Ishikawa (cell line): ENCODE measurements at regions not wholly inside any gene's neighbourhood (a gene's known extent, or its start where the extent isn't known, plus 50 kb on each side); places are given as distances from the start of the nearest gene placed in this dataset.
A peak's percentile ranks its signal among the peaks of the same experiment; 100 is the strongest.

Source experiments
- CEBPB ChIP-seq: IDR thresholded peaks from 2 replicates; pipeline ENCODE4 v1.6.1; 2012
- CREB1 ChIP-seq: IDR thresholded peaks from 2 replicates; pipeline ENCODE4 v1.6.1; 2012; ENCODE audit warnings: low read depth
- EGR1 ChIP-seq: IDR thresholded peaks from 2 replicates; pipeline ENCODE4 v1.6.1; 2012
- EP300 ChIP-seq: IDR thresholded peaks from 2 replicates; pipeline ENCODE4 v1.6.1; 2012; ENCODE audit warnings: borderline replicate concordance
- FOXM1 ChIP-seq: IDR thresholded peaks from 2 replicates; pipeline ENCODE4 v1.6.1; 2012; ENCODE audit warnings: low read depth, borderline replicate concordance
- NFIC ChIP-seq: IDR thresholded peaks from 2 replicates; pipeline ENCODE4 v1.6.1; 2012
- RAD21 ChIP-seq: IDR thresholded peaks from 2 replicates; pipeline ENCODE4 v1.6.1; 2012; ENCODE audit warnings: low read depth
- TAF1 ChIP-seq: IDR thresholded peaks from 2 replicates; pipeline ENCODE4 v1.6.1; 2012; ENCODE audit warnings: low read depth, mild to moderate bottlenecking
- TCF12 ChIP-seq: IDR thresholded peaks from 2 replicates; pipeline ENCODE4 v1.6.1; 2012; ENCODE audit warnings: low read depth
- TEAD4 ChIP-seq: IDR thresholded peaks from 2 replicates; pipeline ENCODE4 v1.6.1; 2012
- USF1 ChIP-seq: IDR thresholded peaks from 2 replicates; pipeline ENCODE4 v1.6.1; 2012
- YY1 ChIP-seq: IDR thresholded peaks from 2 replicates; pipeline ENCODE4 v1.6.1; 2012; ENCODE audit warnings: low read depth
- ZBTB7A ChIP-seq: IDR thresholded peaks from 2 replicates; pipeline ENCODE4 v1.6.1; 2012; ENCODE audit warnings: low read depth
- TF ChIP-seq, protein P1 (sequence below): IDR thresholded peaks from 2 replicates; pipeline ENCODE4 v1.6.1; 2012
- TF ChIP-seq, protein P2 (sequence below): IDR thresholded peaks from 2 replicates; pipeline ENCODE4 v1.6.1; 2012; ENCODE audit warnings: low read depth, mild to moderate bottlenecking

DNA sequence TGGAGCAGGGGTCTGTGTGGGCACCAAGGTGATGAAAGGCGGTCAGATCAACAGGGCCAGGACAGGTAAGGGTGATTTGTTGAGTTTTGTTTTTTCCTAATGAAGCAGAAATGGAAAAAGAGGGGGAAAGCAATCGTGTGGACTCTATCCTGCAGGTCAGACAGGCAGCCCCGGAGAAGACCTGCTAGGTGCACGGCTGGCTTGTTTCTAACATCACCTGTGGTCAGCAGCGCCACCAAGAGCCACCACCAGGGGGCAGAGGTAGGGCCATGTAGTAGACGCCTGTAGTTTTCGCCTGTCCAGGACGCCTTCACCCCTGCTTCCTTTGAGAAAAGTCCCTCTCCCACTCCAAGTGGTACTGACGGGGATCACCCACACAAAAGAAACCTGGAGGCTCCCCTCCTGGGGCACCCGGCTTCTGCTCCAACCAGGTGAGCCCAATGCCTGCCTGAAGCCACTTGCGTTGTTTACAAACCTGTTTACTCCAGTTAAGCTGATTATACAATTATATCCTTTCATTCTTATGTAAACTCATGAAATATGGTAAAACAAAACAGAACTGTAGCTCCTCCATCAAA, 54.2 kb upstream of the SEC14L1 start:
- TF ChIP-seq EP300 (no peak), TEAD4 (no peak), EGR1 (no peak), USF1 (no peak), NFIC (no peak), CEBPB (no peak), FOXM1 (no peak), CREB1 (no peak), TAF1 (0 out of 2 replicates have a peak, but pooled peaks have one; percentile 26), RAD21 (peak; percentile 78), YY1 (no peak), ZBTB7A (0 out of 2 replicates have a peak, but pooled peaks have one; percentile 27), TCF12 (no peak)
- TF ChIP-seq, protein P1, sequence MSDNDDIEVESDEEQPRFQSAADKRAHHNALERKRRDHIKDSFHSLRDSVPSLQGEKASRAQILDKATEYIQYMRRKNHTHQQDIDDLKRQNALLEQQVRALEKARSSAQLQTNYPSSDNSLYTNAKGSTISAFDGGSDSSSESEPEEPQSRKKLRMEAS: peak; percentile 37; the same call in 1 of the 2 replicates
- TF ChIP-seq, protein P2, sequence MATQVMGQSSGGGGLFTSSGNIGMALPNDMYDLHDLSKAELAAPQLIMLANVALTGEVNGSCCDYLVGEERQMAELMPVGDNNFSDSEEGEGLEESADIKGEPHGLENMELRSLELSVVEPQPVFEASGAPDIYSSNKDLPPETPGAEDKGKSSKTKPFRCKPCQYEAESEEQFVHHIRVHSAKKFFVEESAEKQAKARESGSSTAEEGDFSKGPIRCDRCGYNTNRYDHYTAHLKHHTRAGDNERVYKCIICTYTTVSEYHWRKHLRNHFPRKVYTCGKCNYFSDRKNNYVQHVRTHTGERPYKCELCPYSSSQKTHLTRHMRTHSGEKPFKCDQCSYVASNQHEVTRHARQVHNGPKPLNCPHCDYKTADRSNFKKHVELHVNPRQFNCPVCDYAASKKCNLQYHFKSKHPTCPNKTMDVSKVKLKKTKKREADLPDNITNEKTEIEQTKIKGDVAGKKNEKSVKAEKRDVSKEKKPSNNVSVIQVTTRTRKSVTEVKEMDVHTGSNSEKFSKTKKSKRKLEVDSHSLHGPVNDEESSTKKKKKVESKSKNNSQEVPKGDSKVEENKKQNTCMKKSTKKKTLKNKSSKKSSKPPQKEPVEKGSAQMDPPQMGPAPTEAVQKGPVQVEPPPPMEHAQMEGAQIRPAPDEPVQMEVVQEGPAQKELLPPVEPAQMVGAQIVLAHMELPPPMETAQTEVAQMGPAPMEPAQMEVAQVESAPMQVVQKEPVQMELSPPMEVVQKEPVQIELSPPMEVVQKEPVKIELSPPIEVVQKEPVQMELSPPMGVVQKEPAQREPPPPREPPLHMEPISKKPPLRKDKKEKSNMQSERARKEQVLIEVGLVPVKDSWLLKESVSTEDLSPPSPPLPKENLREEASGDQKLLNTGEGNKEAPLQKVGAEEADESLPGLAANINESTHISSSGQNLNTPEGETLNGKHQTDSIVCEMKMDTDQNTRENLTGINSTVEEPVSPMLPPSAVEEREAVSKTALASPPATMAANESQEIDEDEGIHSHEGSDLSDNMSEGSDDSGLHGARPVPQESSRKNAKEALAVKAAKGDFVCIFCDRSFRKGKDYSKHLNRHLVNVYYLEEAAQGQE: no peak

GRCh38 chr17:77087650-77088454, 52.9 kb upstream of the SEC14L1 start:
- TF ChIP-seq NFIC (no peak), YY1 (no peak), ZBTB7A (no peak), TCF12 (no peak), TEAD4 (no peak), CREB1 (no peak), TAF1 (no peak), CEBPB (no peak), FOXM1 (no peak), EGR1 (no peak), RAD21 (no peak), USF1 (no peak), EP300 (no peak)
- TF ChIP-seq, protein P2: no peak
- TF ChIP-seq, protein P1: no peak

DNA sequence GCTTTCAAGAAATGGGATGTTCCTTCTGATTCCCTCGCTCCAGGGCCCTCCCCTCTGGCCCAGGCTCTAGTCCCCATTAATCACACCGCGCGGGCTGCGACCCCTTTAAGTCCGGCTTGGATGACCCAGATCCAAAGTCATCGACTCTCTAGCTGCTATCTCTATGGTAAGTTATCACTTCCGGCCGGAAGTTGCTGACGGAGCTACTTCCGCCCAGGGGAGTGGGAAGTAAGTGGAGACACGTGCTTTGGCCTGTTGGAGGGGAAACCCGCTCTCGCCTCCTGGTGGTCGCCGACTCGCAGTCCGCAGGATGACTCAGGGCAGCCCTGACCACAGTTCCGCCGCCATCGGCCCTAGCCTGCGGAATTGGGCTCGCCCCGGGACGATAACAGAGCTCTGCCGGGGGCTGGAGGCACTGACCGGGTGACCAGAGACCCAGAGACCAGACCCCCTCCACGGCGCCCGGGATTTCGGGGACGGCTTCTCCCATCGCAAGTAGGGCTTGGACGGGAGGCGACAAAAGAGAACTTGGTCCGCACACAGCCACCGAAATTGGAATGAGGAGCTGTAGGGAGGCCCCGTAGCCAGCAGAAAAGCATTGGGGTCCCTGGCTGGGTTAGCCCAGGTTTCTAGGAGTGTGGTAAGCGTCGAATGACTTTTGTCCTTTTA, 52.2 kb upstream of the SEC14L1 start:
- TF ChIP-seq NFIC: 0 out of 2 replicates have a peak, but pooled peaks have one; percentile 8
- TF ChIP-seq, protein P1: peak; percentile 100
- TF ChIP-seq CEBPB: no peak; the same call in 1 of the 2 replicates
- TF ChIP-seq TCF12: peak; percentile 55; the same call in 1 of the 2 replicates
- TF ChIP-seq CREB1: peak; percentile 75
- no peak for TF ChIP-seq EP300
- TF ChIP-seq FOXM1: no peak
- TF ChIP-seq TEAD4: peak; percentile 12
- 0 out of 2 replicates have a peak, but pooled peaks have one; percentile 43 for TF ChIP-seq YY1
- 0 out of 2 replicates have a peak, but pooled peaks have one; percentile 10 for TF ChIP-seq RAD21
- TF ChIP-seq USF1: peak; percentile 66; the same call in 1 of the 2 replicates
- peak; percentile 57; the same call in 1 of the 2 replicates for TF ChIP-seq ZBTB7A
- TF ChIP-seq EGR1: 0 out of 2 replicates have a peak, but pooled peaks have one; percentile 22
- peak; percentile 86 for TF ChIP-seq TAF1

- TF ChIP-seq YY1 (no peak), EGR1 (no peak), ZBTB7A (no peak), TAF1 (no peak), CREB1 (no peak), EP300 (no peak), USF1 (no peak), RAD21 (no peak), TEAD4 (no peak), FOXM1 (no peak), TCF12 (no peak), NFIC (no peak), CEBPB (no peak)
- TF ChIP-seq, protein P1: no peak
- TF ChIP-seq, protein P2: no peak
Observed at GRCh38 chr17:77089124-77089490, 51.7 kb upstream of the SEC14L1 start.
